Upper lobe of left lung (tissue), 4 donors: ENCODE measurements at regions not wholly inside any gene's neighbourhood (a gene's known extent, or its start where the extent isn't known, plus 50 kb on each side); places are given as distances from the start of the nearest gene placed in this dataset.

Source experiments
- CTCF ChIP-seq, 6 experiments: fragments of 450-650 bp in 4 of 6; fragments of 200-600 bp in 2 of 6; sonication (generic) in 2 of 6; IDR thresholded peaks; one replicate each; pipeline ENCODE4 v1.5.1; 2016 to 2019; ENCODE audit warnings: antibody characterized with exemption in 6 of 6
- EP300 ChIP-seq, 4 donors: sonication (generic); formaldehyde crosslinking; IDR thresholded peaks; one replicate each; pipeline ENCODE4 v1.5.1; 2017; ENCODE audit warnings: antibody characterized with exemption in 4 of 4, control low read depth in 2 of 4

DNA sequence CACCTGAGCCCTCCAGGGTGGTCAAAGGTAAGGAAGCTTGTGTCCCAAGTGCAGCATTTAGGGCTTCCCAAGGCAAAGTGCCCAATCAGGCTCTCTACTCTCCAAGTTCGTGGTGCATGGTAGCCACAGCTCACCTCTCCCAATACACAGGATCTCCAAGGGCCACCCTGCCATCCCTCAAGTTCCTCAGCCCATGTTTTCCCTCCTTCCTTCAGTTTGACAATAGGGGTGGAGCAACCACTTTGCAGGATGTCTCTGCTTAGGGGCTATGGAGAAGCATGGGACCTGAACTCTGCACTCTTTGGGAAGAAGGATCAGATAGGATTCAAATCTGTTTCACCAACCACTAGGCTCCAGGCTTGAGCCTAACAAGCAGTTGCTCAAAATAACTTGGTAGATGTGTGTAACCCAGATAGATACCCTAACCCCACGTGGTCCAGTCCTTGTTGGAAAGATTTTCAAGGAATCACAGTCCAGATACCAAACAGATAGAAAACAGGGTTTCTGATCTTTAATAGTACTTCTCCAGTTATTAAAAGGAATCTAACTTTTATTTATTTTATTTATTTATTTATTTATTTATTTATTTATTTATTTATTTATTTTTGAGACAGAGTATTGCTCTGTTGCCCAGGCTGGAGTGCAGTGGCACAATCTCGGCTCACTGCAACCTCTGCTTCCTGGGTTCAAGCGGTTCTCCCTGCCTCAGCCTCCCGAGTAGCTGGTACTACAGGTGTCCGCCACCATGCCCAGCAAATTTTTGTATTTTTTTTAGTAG is 248.1 kb downstream of the CTTN start:
- TF ChIP-seq CTCF (IDR thresholded peaks at IDR 0.05) (no peak), EP300 (IDR thresholded peaks at IDR 0.05) (no peak)
